Smooth muscle cell of the brain vasculature (primary cell): ENCODE measurements at regions not wholly inside any gene's neighbourhood (a gene's known extent, or its start where the extent isn't known, plus 50 kb on each side); places are given as distances from the start of the nearest gene placed in this dataset.
"Not testable (repeated sequence)": the region's sequence is repeated elsewhere in the genome, so short reads cannot be mapped to it uniquely, and the experiment has no call there.

Experiments used
- DNase-seq: peaks from one replicate; pipeline ENCODE4 v3.0.0-alpha.2; 2012; ENCODE audit warnings: low read depth, low spot score

GRCh38 chr7:32816409-32816948 is 75.1 kb downstream of the KBTBD2 start:
- not testable (repeated sequence) for DNase-seq

- DNase-seq = not testable (repeated sequence)
Measured at GRCh38 chr7:32814779-32815178, 76.8 kb downstream of the KBTBD2 start.

- no peak for DNase-seq
Measured at GRCh38 chr7:32809871-32810270, 81.7 kb downstream of the KBTBD2 start.

GRCh38 chr7:32809347-32809746 is 82.2 kb downstream of the KBTBD2 start:
- DNase-seq = no peak

- DNase-seq = no peak
Measured at GRCh38 chr7:32803406-32804141, 88.0 kb downstream of the KBTBD2 start.

GRCh38 chr7:32802305-32802910 is 89.2 kb downstream of the KBTBD2 start:
- no peak for DNase-seq

- DNase-seq = not testable (repeated sequence)
Measured at GRCh38 chr7:32793053-32793452, 98.5 kb downstream of the KBTBD2 start.

- not testable (repeated sequence) for DNase-seq
Measured at GRCh38 chr7:32790766-32791430, 100.7 kb downstream of the KBTBD2 start.

- not testable (repeated sequence) for DNase-seq
Measured at GRCh38 chr7:32789266-32789665, 102.3 kb downstream of the KBTBD2 start.

- DNase-seq = not testable (repeated sequence)
Measured at GRCh38 chr7:32788174-32788573, 103.4 kb downstream of the KBTBD2 start.

GRCh38 chr7:32785365-32785944 is 106.1 kb downstream of the KBTBD2 start:
- not testable (repeated sequence) for DNase-seq

GRCh38 chr7:32779895-32780294 is 111.7 kb downstream of the KBTBD2 start:
- not testable (repeated sequence) for DNase-seq

GRCh38 chr7:32779167-32779566 is 112.4 kb downstream of the KBTBD2 start:
- no peak for DNase-seq

GRCh38 chr7:32777041-32777666 is 114.4 kb downstream of the KBTBD2 start:
- not testable (repeated sequence) for DNase-seq

GRCh38 chr7:32776318-32776717 is 115.2 kb downstream of the KBTBD2 start:
- DNase-seq = not testable (repeated sequence)

- DNase-seq = not testable (repeated sequence)
Measured at GRCh38 chr7:32775809-32776208, 115.8 kb downstream of the KBTBD2 start.

GRCh38 chr7:32774541-32774951 is 117.0 kb downstream of the KBTBD2 start:
- no peak for DNase-seq

GRCh38 chr7:32768866-32769510 is 122.6 kb downstream of the KBTBD2 start:
- not testable (repeated sequence) for DNase-seq

GRCh38 chr7:32768338-32768737 is 123.2 kb downstream of the KBTBD2 start:
- DNase-seq = not testable (repeated sequence)

- DNase-seq = not testable (repeated sequence)
Measured at GRCh38 chr7:32765649-32766251, 125.8 kb downstream of the KBTBD2 start.
